K562 (cell line): ENCODE measurements at regions not wholly inside any gene's neighbourhood (a gene's known extent, or its start where the extent isn't known, plus 50 kb on each side); places are given as distances from the start of the nearest gene placed in this dataset.

ENCODE experiments used
- ATAC-seq: fragments of 200-7000 bp; cut with Tn5 transposase; 3 replicates; pipeline ENCODE4 v1.9.1; 2020; ENCODE audit warnings: moderate library complexity
- BruUV-seq: library from RNA; stranded (reverse); fragments of 400-500 nt; replicated peaks from 2 replicates; lab custom pipeline; 2021; lab: Mats Ljungman, UMichigan
- CTCF ChIA-PET: fragments of 300-600 bp; formaldehyde crosslinking; extraction: SDS; loops from one replicate; lab custom pipeline; 2021; ENCODE audit warnings: low intra/inter-chr PET ratio; lab: Yijun Ruan, JAX
- POLR2A ChIA-PET: fragments of 300-600, 350-650 bp; sonication (Branson Sonifier 250); formaldehyde crosslinking; extraction: SDS; loops from one replicate; lab custom pipeline; 2021; ENCODE audit warnings: antibody characterized with exemption, inconsistent platforms; lab: Yijun Ruan, JAX
- DNase-seq, 4 experiments: peaks; one replicate each; pipeline versions ENCODE4 v3.0.0 to v3.0.0-alpha.2; 2011 to 2018; ENCODE audit warnings: low spot score in 3 of 4, mixed read lengths in 3 of 4; ENCODE audit errors: extremely low read depth in 1 of 4
- FAIRE-seq: peaks from 2 replicates; lab custom pipeline; 2011; peaks lifted over from hg19 to GRCh38; lab: Jason Lieb, UNC
- H2AFZ ChIP-seq: 2 replicates; pipeline ENCODE4 v1.6.0; 2011; ENCODE audit warnings: low read depth, low read length, control low read depth, inconsistent platforms
- H3K27ac ChIP-seq: fragments of 200-600 bp; 3 replicates; pipeline ENCODE4 v1.8.0; 2011; ENCODE audit warnings: low read depth, mild to moderate bottlenecking, control low read depth, inconsistent platforms, low read length, moderate library complexity, mixed read lengths; ENCODE audit errors: extremely low read depth
- H3K27me3 ChIP-seq, 2 experiments: fragments of 300-600 bp in 1 of 2; 2 replicates in 1 of 2; 3 replicates in 1 of 2; pipeline versions ENCODE4 v1.6.0 to v1.8.0; 2011; ENCODE audit warnings: inconsistent platforms in 2 of 2, low read length in 2 of 2, mild to moderate bottlenecking in 1 of 2, mixed read lengths in 1 of 2, moderate library complexity in 1 of 2; ENCODE audit not compliant: control insufficient read depth in 2 of 2, insufficient read depth in 2 of 2
- H3K36me3 ChIP-seq: fragments of 300-600 bp; 3 replicates; pipeline ENCODE4 v1.8.0; 2011; ENCODE audit warnings: mild to moderate bottlenecking, low read length, inconsistent platforms; ENCODE audit not compliant: control insufficient read depth, insufficient read depth
- H3K4me1 ChIP-seq, 2 experiments: fragments of 200-600 bp in 1 of 2; replicated peaks in 1 of 2; 2 replicates in 1 of 2; 3 replicates in 1 of 2; pipeline versions ENCODE4 v1.5.1 to v1.8.0; 2011; ENCODE audit warnings: inconsistent platforms in 2 of 2, low read length in 2 of 2, mild to moderate bottlenecking in 1 of 2, mixed read lengths in 1 of 2, moderate library complexity in 1 of 2; ENCODE audit not compliant: control insufficient read depth in 2 of 2, insufficient read depth in 2 of 2
- H3K4me2 ChIP-seq: 2 replicates; pipeline ENCODE4 v1.6.1; 2011; ENCODE audit warnings: low read length, control low read depth, inconsistent platforms, mixed read lengths; ENCODE audit not compliant: insufficient read depth
- H3K4me3 ChIP-seq: fragments of 200-600 bp; sonication (generic), shearing (Covaris generic); 2 replicates; pipeline ENCODE4 v1.5.1; 2016; ENCODE audit warnings: control low read depth, inconsistent platforms
- H3K79me2 ChIP-seq: fragments of 200-600 bp; 3 replicates; pipeline ENCODE4 v1.8.0; 2011; ENCODE audit warnings: low read length, inconsistent platforms; ENCODE audit not compliant: control insufficient read depth, insufficient read depth
- H3K9ac ChIP-seq, 2 experiments: 2 replicates each; pipeline versions ENCODE4 v1.6.0 to v1.6.1; 2011; ENCODE audit warnings: low read depth in 2 of 2, low read length in 2 of 2, control low read depth in 1 of 2, inconsistent platforms in 1 of 2, mild to moderate bottlenecking in 1 of 2, mixed read lengths in 1 of 2; ENCODE audit not compliant: insufficient read depth in 1 of 2
- H3K9me1 ChIP-seq: one replicate; pipeline ENCODE4 v1.6.0; 2011; ENCODE audit warnings: inconsistent platforms, mild to moderate bottlenecking, low read length, moderate library complexity; ENCODE audit not compliant: control insufficient read depth, insufficient read depth
- H3K9me3 ChIP-seq: replicated peaks from 2 replicates; pipeline ENCODE4 v1.5.1; 2011; ENCODE audit warnings: low read depth, low read length, inconsistent platforms; ENCODE audit not compliant: control insufficient read depth, insufficient read depth
- H4K20me1 ChIP-seq: replicated peaks from 2 replicates; pipeline ENCODE4 v1.6.1; 2011; ENCODE audit warnings: low read length, inconsistent platforms, mixed read lengths; ENCODE audit not compliant: control insufficient read depth, insufficient read depth
- CBFB ChIP-seq: sonication (generic); formaldehyde crosslinking; IDR thresholded peaks from 2 replicates; pipeline ENCODE4 v1.4.0; 2020; ENCODE audit warnings: mild to moderate bottlenecking, missing genetic modification reagents
- ETV5 ChIP-seq: sonication (generic); formaldehyde crosslinking; IDR thresholded peaks from 2 replicates; pipeline ENCODE4 v1.4.0; 2020; ENCODE audit warnings: low read depth, mild to moderate bottlenecking, missing genetic modification reagents
- HDAC1 ChIP-seq, 2 experiments: fragments of 450-650 bp; IDR thresholded peaks; 2 replicates each; pipeline ENCODE4 v1.6.1; 2016 to 2017; ENCODE audit warnings: inconsistent platforms in 1 of 2, mild to moderate bottlenecking in 1 of 2, moderate library complexity in 1 of 2
- RBM25 ChIP-seq: fragments of 200-400 bp; formaldehyde crosslinking; IDR thresholded peaks from 2 replicates; pipeline ENCODE4 v1.6.1; 2018; ENCODE audit warnings: low read length, low read depth, moderate library complexity; ENCODE audit not compliant: severe bottlenecking
- TCF7L2 ChIP-seq: fragments of 150-350 bp; IDR thresholded peaks from 2 replicates; pipeline ENCODE4 v1.6.1; 2016; ENCODE audit warnings: low read depth, mild to moderate bottlenecking, low read length, moderate library complexity
- ZBTB33 ChIP-seq: sonication (generic); formaldehyde crosslinking; IDR thresholded peaks from 2 replicates; pipeline ENCODE4 v1.8.1; 2023; ENCODE audit warnings: mild to moderate bottlenecking, missing genetic modification reagents
- ZNF696 ChIP-seq: fragments of 250-450 bp; sonication (Bioruptor Pico); conservative IDR thresholded peaks from 2 replicates; pipeline ENCODE4 v1.4.0; 2020; ENCODE audit warnings: mild to moderate bottlenecking, moderate library complexity
- WGBS: fragments of 100-300 bp; shearing (Covaris generic); methylation state at CpG from one replicate; pipeline ENCODE4 v1.1.6; 2016; ENCODE audit warnings: low coverage, mixed read lengths; ENCODE audit not compliant: insufficient coverage; ENCODE audit errors: missing lambda C conversion rate; 5-methylcytosine and 5-hydroxymethylcytosine counted together
- in situ Hi-C: fragments of 300-500 bp; cut with MboI; formaldehyde crosslinking; loops from 4 replicates; pipeline ENCODE4 v1.15.0; 2018; ENCODE audit warnings: inconsistent platforms, mixed read lengths
- intact Hi-C: fragments of 100-400 bp; cut with micrococcal nuclease; formaldehyde crosslinking; loops from 2 replicates; pipeline ENCODE4 v1.14.2; 2022
- TF ChIP-seq, protein P1 (sequence below): sonication (generic); formaldehyde crosslinking; IDR thresholded peaks from 2 replicates; pipeline ENCODE4 v1.8.0; 2022; ENCODE audit warnings: mild to moderate bottlenecking, missing genetic modification reagents

- ChIA-PET CTCF (no interaction called here), POLR2A (no interaction called here)
- no peak overlapping the region for H3K4me3 ChIP-seq
- in situ Hi-C loops: no loop called here
- FAIRE-seq: no peak
- TF ChIP-seq TCF7L2: no peak
- peak; percentile 26 for TF ChIP-seq RBM25
- TF ChIP-seq, protein P1, sequence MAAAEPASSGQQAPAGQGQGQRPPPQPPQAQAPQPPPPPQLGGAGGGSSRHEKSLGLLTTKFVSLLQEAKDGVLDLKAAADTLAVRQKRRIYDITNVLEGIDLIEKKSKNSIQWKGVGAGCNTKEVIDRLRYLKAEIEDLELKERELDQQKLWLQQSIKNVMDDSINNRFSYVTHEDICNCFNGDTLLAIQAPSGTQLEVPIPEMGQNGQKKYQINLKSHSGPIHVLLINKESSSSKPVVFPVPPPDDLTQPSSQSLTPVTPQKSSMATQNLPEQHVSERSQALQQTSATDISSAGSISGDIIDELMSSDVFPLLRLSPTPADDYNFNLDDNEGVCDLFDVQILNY (CRISPR knock-in tag): no peak
- TF ChIP-seq CBFB (CRISPR knock-in tag): no peak
- TF ChIP-seq ETV5: no peak
- no peak for TF ChIP-seq HDAC1 (IDR thresholded peaks at IDR 0.05)
- TF ChIP-seq ZNF696 (CRISPR knock-in tag): no peak
- TF ChIP-seq ZBTB33: no peak
- no peak overlapping the region for H3K4me2 ChIP-seq
- H3K36me3 ChIP-seq: no peaks in the 10 kb centered on the region
- DNase-seq: no peak
- 0% methylated on average over 1 of the region's 1 CpG for WGBS
- no peaks in the 10 kb centered on the region for H3K4me1 ChIP-seq
- no peak for ATAC-seq
- H3K9me1 ChIP-seq: no peaks in the 10 kb centered on the region
- intact Hi-C loops: no loop called here
- no TSS peak for BruUV-seq
- H3K27me3 ChIP-seq: no peaks in the 10 kb centered on the region
- H3K79me2 ChIP-seq: no peaks in the 10 kb centered on the region
- H3K9ac ChIP-seq: no peak overlapping the region
- H4K20me1 ChIP-seq: no peaks in the 10 kb centered on the region
- no peak overlapping the region for H2AFZ ChIP-seq
- no peaks in the 10 kb centered on the region for H3K9me3 ChIP-seq
- no peak overlapping the region for H3K27ac ChIP-seq
Observed at GRCh38 chr6:101003075-101003474, 121.9 kb upstream of the ASCC3 start.
